ENCODE measurements at regions not wholly inside any gene's neighbourhood (a gene's known extent, or its start where the extent isn't known, plus 50 kb on each side); places are given as distances from the start of the nearest gene placed in this dataset.

DNA sequence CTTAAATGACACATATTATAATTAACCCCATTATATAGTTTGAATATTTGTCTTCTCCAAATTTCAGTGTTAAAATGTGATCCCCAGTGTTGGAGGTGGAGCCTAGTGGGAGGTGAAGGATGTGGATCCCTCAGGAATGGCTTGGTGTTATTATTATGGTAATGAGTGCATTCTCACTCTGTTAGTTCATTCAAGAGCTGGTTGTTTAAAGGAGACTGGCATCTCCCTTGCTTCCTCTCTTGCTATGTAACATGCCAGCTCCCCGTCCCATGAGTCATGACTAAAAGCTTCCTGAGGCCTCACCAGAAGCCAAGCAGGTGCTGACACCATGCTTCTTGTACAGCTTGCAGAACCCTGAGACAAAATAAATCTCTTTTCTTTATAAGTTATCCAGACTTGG is 1612.7 kb downstream of the AMY1C start:
- TF ChIP-seq POLR2A (IDR thresholded peaks at IDR 0.05) (no peak), POLR2AphosphoS5 (IDR thresholded peaks at IDR 0.05; ENCODE audit: insufficient read depth in 1 of 2, low read depth in 1 of 2) (no peak)
- TF ChIP-seq, protein P1, sequence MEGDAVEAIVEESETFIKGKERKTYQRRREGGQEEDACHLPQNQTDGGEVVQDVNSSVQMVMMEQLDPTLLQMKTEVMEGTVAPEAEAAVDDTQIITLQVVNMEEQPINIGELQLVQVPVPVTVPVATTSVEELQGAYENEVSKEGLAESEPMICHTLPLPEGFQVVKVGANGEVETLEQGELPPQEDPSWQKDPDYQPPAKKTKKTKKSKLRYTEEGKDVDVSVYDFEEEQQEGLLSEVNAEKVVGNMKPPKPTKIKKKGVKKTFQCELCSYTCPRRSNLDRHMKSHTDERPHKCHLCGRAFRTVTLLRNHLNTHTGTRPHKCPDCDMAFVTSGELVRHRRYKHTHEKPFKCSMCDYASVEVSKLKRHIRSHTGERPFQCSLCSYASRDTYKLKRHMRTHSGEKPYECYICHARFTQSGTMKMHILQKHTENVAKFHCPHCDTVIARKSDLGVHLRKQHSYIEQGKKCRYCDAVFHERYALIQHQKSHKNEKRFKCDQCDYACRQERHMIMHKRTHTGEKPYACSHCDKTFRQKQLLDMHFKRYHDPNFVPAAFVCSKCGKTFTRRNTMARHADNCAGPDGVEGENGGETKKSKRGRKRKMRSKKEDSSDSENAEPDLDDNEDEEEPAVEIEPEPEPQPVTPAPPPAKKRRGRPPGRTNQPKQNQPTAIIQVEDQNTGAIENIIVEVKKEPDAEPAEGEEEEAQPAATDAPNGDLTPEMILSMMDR (IDR thresholded peaks at IDR 0.05), result no peak
